Transverse colon (tissue), 4 donors: ENCODE measurements at regions not wholly inside any gene's neighbourhood (a gene's known extent, or its start where the extent isn't known, plus 50 kb on each side); places are given as distances from the start of the nearest gene placed in this dataset.

Experiments used
- POLR2A ChIP-seq: fragments of 450-650 bp; IDR thresholded peaks from one replicate; pipeline ENCODE4 v1.6.1; 2016; ENCODE audit warnings: antibody characterized with exemption, mild to moderate bottlenecking, moderate library complexity
- POLR2AphosphoS5 ChIP-seq, 3 donors: sonication (generic); formaldehyde crosslinking; IDR thresholded peaks; one replicate each; pipeline ENCODE4 v1.6.1; 2016; ENCODE audit warnings: antibody characterized with exemption in 3 of 3
- TF ChIP-seq, protein P1 (sequence below), 5 experiments: fragments of 200-600 bp in 3 of 5; fragments of 450-650 bp in 2 of 5; sonication (generic) in 3 of 5; IDR thresholded peaks; 1 replicate in 2 of 5; 2 replicates in 3 of 5; pipeline ENCODE4 v1.5.1; 2016 to 2017; ENCODE audit warnings: antibody characterized with exemption in 5 of 5, inconsistent platforms in 3 of 5, mild to moderate bottlenecking in 2 of 5, moderate library complexity in 1 of 5

DNA sequence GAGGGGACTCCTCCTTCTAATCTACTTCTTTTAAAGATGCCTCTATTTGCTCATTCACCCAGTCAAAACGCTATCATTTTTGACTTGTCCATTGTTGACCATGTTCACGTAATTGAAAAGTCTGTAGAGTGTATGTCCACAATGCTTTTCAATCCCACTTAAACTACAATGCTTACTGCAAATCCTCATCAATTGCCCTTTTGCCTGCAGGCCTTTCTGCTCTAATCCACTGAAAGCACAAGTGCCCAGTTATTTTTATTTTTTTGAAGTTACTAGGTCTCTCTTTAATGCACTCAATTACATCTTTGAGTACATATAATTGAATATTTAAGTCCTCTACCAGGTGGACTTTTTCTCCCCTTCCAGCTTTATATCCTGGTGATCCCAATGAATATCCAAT, 437.4 kb downstream of the PDGFC start:
- TF ChIP-seq, protein P1, sequence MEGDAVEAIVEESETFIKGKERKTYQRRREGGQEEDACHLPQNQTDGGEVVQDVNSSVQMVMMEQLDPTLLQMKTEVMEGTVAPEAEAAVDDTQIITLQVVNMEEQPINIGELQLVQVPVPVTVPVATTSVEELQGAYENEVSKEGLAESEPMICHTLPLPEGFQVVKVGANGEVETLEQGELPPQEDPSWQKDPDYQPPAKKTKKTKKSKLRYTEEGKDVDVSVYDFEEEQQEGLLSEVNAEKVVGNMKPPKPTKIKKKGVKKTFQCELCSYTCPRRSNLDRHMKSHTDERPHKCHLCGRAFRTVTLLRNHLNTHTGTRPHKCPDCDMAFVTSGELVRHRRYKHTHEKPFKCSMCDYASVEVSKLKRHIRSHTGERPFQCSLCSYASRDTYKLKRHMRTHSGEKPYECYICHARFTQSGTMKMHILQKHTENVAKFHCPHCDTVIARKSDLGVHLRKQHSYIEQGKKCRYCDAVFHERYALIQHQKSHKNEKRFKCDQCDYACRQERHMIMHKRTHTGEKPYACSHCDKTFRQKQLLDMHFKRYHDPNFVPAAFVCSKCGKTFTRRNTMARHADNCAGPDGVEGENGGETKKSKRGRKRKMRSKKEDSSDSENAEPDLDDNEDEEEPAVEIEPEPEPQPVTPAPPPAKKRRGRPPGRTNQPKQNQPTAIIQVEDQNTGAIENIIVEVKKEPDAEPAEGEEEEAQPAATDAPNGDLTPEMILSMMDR (IDR thresholded peaks at IDR 0.05), result no peak
- TF ChIP-seq POLR2A, result no peak
- TF ChIP-seq POLR2AphosphoS5 (IDR thresholded peaks at IDR 0.05), result no peak
